H9 (cell line): ENCODE measurements at regions not wholly inside any gene's neighbourhood (a gene's known extent, or its start where the extent isn't known, plus 50 kb on each side); places are given as distances from the start of the nearest gene placed in this dataset.

Source experiments
- DNase-seq: peaks from one replicate; pipeline ENCODE4 v3.0.0-alpha.2; 2017
- H2AFZ ChIP-seq: one replicate; pipeline ENCODE4 v1.6.1; 2013; ENCODE audit warnings: mild to moderate bottlenecking, low read length, control low read depth, moderate library complexity
- H2AK5ac ChIP-seq: 2 replicates; pipeline ENCODE4 v1.6.1; 2013; ENCODE audit warnings: low read length, control low read depth, mixed read lengths; ENCODE audit not compliant: insufficient read length
- H2BK120ac ChIP-seq: one replicate; pipeline ENCODE4 v1.6.1; 2013; ENCODE audit warnings: low read depth, mild to moderate bottlenecking, low read length, control low read depth, inconsistent platforms; ENCODE audit not compliant: poor library complexity, severe bottlenecking
- H2BK12ac ChIP-seq: 2 replicates; pipeline ENCODE4 v1.6.1; 2013; ENCODE audit warnings: low read length, control low read depth, mixed read lengths, low read depth; ENCODE audit not compliant: insufficient read length
- H2BK15ac ChIP-seq: 2 replicates; pipeline ENCODE4 v1.6.1; 2013; ENCODE audit warnings: low read depth, low read length, control low read depth
- H2BK20ac ChIP-seq: one replicate; pipeline ENCODE4 v1.6.1; 2013; ENCODE audit warnings: low read depth, mild to moderate bottlenecking, low read length, control low read depth, inconsistent platforms; ENCODE audit not compliant: poor library complexity, severe bottlenecking
- H2BK5ac ChIP-seq: 2 replicates; pipeline ENCODE4 v1.6.1; 2013; ENCODE audit warnings: low read length, control low read depth, mixed read lengths; ENCODE audit not compliant: insufficient read length
- H3K14ac ChIP-seq: 2 replicates; pipeline ENCODE4 v1.6.1; 2013; ENCODE audit warnings: low read length, control low read depth; ENCODE audit not compliant: insufficient read depth
- H3K18ac ChIP-seq: 2 replicates; pipeline ENCODE4 v1.6.1; 2013; ENCODE audit warnings: low read depth, mild to moderate bottlenecking, mixed read lengths, low read length, control low read depth; ENCODE audit not compliant: insufficient read length
- H3K23ac ChIP-seq: 2 replicates; pipeline ENCODE4 v1.6.1; 2013; ENCODE audit warnings: low read length, control low read depth, mixed read lengths, low read depth; ENCODE audit not compliant: insufficient read length
- H3K23me2 ChIP-seq: 2 replicates; pipeline ENCODE4 v1.6.1; 2013; ENCODE audit warnings: low read depth, mild to moderate bottlenecking, mixed read lengths, low read length, control low read depth; ENCODE audit not compliant: insufficient read length, poor library complexity, severe bottlenecking
- H3K27ac ChIP-seq: 2 replicates; pipeline ENCODE4 v1.5.1; 2013; ENCODE audit warnings: low read length, control low read depth, mixed read lengths, low read depth; ENCODE audit not compliant: insufficient read length
- H3K27me3 ChIP-seq: 2 replicates; pipeline ENCODE4 v1.6.1; 2013; ENCODE audit warnings: low read length, control low read depth, inconsistent platforms; ENCODE audit not compliant: insufficient read depth
- H3K4ac ChIP-seq: 2 replicates; pipeline ENCODE4 v1.6.1; 2013; ENCODE audit warnings: low read depth, mild to moderate bottlenecking, control low read depth, inconsistent platforms, low read length, moderate library complexity
- H3K4me1 ChIP-seq: 2 replicates; pipeline ENCODE4 v1.6.1; 2013; ENCODE audit warnings: low read length, control low read depth, inconsistent platforms; ENCODE audit not compliant: insufficient read depth
- H3K4me2 ChIP-seq: 2 replicates; pipeline ENCODE4 v1.6.1; 2013; ENCODE audit warnings: low read length, control low read depth, mixed read lengths; ENCODE audit not compliant: insufficient read length, insufficient read depth
- H3K56ac ChIP-seq: 2 replicates; pipeline ENCODE4 v1.6.1; 2013; ENCODE audit warnings: low read depth, mild to moderate bottlenecking, mixed read lengths, low read length, control low read depth; ENCODE audit not compliant: insufficient read length
- H3K79me1 ChIP-seq: 2 replicates; pipeline ENCODE4 v1.6.1; 2013; ENCODE audit warnings: low read depth, mild to moderate bottlenecking, moderate library complexity, low read length, control low read depth, inconsistent platforms; ENCODE audit not compliant: insufficient read depth, poor library complexity, severe bottlenecking
- H3K79me2 ChIP-seq: 2 replicates; pipeline ENCODE4 v1.6.1; 2013; ENCODE audit warnings: low read length, control low read depth, inconsistent platforms; ENCODE audit not compliant: insufficient read depth
- H3K9ac ChIP-seq: 2 replicates; pipeline ENCODE4 v1.6.1; 2013; ENCODE audit warnings: low read length, control low read depth, mixed read lengths; ENCODE audit not compliant: insufficient read length; ENCODE audit errors: extremely low read depth
- H3K9me3 ChIP-seq: one replicate; pipeline ENCODE4 v1.6.1; 2013; ENCODE audit warnings: low read depth, low read length, inconsistent platforms; ENCODE audit not compliant: control insufficient read depth
- H3T11ph ChIP-seq: one replicate; pipeline ENCODE4 v1.6.1; 2013; ENCODE audit warnings: mild to moderate bottlenecking, low read length, control low read depth, inconsistent platforms
- H4K20me1 ChIP-seq: one replicate; pipeline ENCODE4 v1.6.1; 2013; ENCODE audit not compliant: control insufficient read depth, insufficient read length, insufficient read depth
- H4K5ac ChIP-seq: 2 replicates; pipeline ENCODE4 v1.6.1; 2013; ENCODE audit warnings: low read depth, mild to moderate bottlenecking, mixed read lengths, low read length, control low read depth; ENCODE audit not compliant: insufficient read length
- H4K8ac ChIP-seq: replicated peaks from 2 replicates; pipeline ENCODE4 v1.6.1; 2013; ENCODE audit warnings: low read length, control low read depth, mixed read lengths, low read depth; ENCODE audit not compliant: insufficient read length
- H4K91ac ChIP-seq: 2 replicates; pipeline ENCODE4 v1.6.1; 2013; ENCODE audit warnings: low read depth, mild to moderate bottlenecking, moderate library complexity, mixed read lengths, low read length, control low read depth; ENCODE audit not compliant: insufficient read length
- H3K27ac Mint-ChIP-seq, 3 experiments: 2 replicates in 2 of 3; 3 replicates in 1 of 3; pipeline ENCODE4 v1.8.0; 2020 to 2021; ENCODE audit warnings: mixed read lengths in 3 of 3, mild to moderate bottlenecking in 1 of 3, moderate library complexity in 1 of 3
- H3K27me3 Mint-ChIP-seq: 2 replicates; pipeline ENCODE4 v1.8.0; 2021; ENCODE audit warnings: low read depth, mild to moderate bottlenecking, moderate library complexity, mixed read lengths
- H3K36me3 Mint-ChIP-seq, 3 experiments: 2 replicates in 2 of 3; 3 replicates in 1 of 3; pipeline ENCODE4 v1.8.0; 2020 to 2021; ENCODE audit warnings: low read depth in 3 of 3, mixed read lengths in 3 of 3; ENCODE audit not compliant: insufficient read depth in 1 of 3
- H3K4me1 Mint-ChIP-seq, 2 experiments: 2 replicates each; pipeline ENCODE4 v1.8.0; 2020; ENCODE audit warnings: mixed read lengths in 2 of 2
- H3K4me3 Mint-ChIP-seq, 2 experiments: 2 replicates in 1 of 2; 3 replicates in 1 of 2; pipeline ENCODE4 v1.8.0; 2020 to 2021; ENCODE audit warnings: mild to moderate bottlenecking in 2 of 2, mixed read lengths in 2 of 2, moderate library complexity in 1 of 2
- H3K9me3 Mint-ChIP-seq, 2 experiments: 2 replicates in 1 of 2; 3 replicates in 1 of 2; pipeline ENCODE4 v1.8.0; 2020; ENCODE audit warnings: mild to moderate bottlenecking in 2 of 2, mixed read lengths in 2 of 2, moderate library complexity in 1 of 2
- WGBS: extraction: QIAGEN DNeasy Blood & Tissue Kit; methylation state at CpG from one replicate; pipeline ENCODE4 v1.1.7; 2013; ENCODE audit warnings: missing lambda C conversion rate, low lambda C conversion rate, mixed read lengths; ENCODE audit not compliant: insufficient read length; ENCODE audit errors: extremely low coverage; 5-methylcytosine and 5-hydroxymethylcytosine counted together
- TF ChIP-seq, protein P1 (sequence below): fragments of 200-600 bp; sonication (generic); conservative IDR thresholded peaks from 3 replicates; pipeline ENCODE4 v1.8.0; 2021; ENCODE audit warnings: antibody characterized with exemption, mild to moderate bottlenecking

DNA sequence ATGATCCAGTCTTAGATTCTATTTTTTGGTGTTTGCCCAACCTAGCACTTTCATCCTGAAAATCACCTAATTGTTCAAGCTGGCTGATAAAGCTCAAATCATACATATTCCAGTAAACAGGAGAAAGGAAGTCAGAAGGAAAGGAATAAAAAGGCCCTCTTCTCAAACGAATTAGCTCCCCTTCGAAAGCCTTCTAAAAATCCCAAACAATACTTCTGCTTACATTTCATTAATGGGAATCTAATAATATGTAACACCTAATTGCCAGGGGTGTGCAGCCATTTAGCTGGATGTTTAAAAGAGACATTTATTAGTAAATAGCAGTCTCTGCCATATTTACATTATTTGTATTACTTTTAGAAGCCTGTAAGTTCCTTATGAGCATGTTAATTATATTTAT, 302.9 kb upstream of the TCF21 start:
- Mint-ChIP-seq H3K27ac (no peak overlapping the region), H3K36me3 (peaks cover 0 to 6% (median 0%) of the 10 kb centered on the region in 3 experiments; a peak in 1 of 7 replicates)

More for the DNA sequence above, 302.9 kb upstream of the TCF21 start:
- no peak overlapping the region for H2AFZ ChIP-seq
- no peak for DNase-seq
- H3K4me1 Mint-ChIP-seq = no peaks in the 10 kb centered on the region
- no peak overlapping the region for H2BK20ac ChIP-seq
- no peak overlapping the region for H3K4me3 Mint-ChIP-seq
- H3K27ac ChIP-seq = no peak overlapping the region
- H4K20me1 ChIP-seq = no peaks in the 10 kb centered on the region
- H3K27me3 Mint-ChIP-seq = no peaks in the 10 kb centered on the region; the same call in 1 of the 2 replicates
- no peak overlapping the region for H3T11ph ChIP-seq
- no peak overlapping the region for H4K91ac ChIP-seq
- no peak overlapping the region for H3K18ac ChIP-seq
- no peak overlapping the region for H4K5ac ChIP-seq
- H3K4me1 ChIP-seq = no peaks in the 10 kb centered on the region
- H3K23ac ChIP-seq = no peak overlapping the region
- no peak overlapping the region for H3K14ac ChIP-seq
- H2BK12ac ChIP-seq = no peak overlapping the region
- TF ChIP-seq, protein P1, sequence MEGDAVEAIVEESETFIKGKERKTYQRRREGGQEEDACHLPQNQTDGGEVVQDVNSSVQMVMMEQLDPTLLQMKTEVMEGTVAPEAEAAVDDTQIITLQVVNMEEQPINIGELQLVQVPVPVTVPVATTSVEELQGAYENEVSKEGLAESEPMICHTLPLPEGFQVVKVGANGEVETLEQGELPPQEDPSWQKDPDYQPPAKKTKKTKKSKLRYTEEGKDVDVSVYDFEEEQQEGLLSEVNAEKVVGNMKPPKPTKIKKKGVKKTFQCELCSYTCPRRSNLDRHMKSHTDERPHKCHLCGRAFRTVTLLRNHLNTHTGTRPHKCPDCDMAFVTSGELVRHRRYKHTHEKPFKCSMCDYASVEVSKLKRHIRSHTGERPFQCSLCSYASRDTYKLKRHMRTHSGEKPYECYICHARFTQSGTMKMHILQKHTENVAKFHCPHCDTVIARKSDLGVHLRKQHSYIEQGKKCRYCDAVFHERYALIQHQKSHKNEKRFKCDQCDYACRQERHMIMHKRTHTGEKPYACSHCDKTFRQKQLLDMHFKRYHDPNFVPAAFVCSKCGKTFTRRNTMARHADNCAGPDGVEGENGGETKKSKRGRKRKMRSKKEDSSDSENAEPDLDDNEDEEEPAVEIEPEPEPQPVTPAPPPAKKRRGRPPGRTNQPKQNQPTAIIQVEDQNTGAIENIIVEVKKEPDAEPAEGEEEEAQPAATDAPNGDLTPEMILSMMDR = no peak
- no peaks in the 10 kb centered on the region for H3K79me2 ChIP-seq
- H4K8ac ChIP-seq = no peak overlapping the region
- WGBS = no CpG with 5 or more reads among the region's 2 CpGs
- H3K4me2 ChIP-seq = no peak overlapping the region
- H2BK15ac ChIP-seq = no peak overlapping the region
- H3K23me2 ChIP-seq = no peaks in the 10 kb centered on the region
- H2BK5ac ChIP-seq = no peak overlapping the region
- H3K9me3 Mint-ChIP-seq = peaks cover 4 to 5% of the 10 kb centered on the region in 2 experiments; a peak in 4 of 5 replicates
- H3K4ac ChIP-seq = no peak overlapping the region
- H3K27me3 ChIP-seq = no peaks in the 10 kb centered on the region
- H2BK120ac ChIP-seq = no peak overlapping the region
- H3K9me3 ChIP-seq = no peaks in the 10 kb centered on the region
- H3K79me1 ChIP-seq = no peaks in the 10 kb centered on the region
- H3K9ac ChIP-seq = no peak overlapping the region
- no peak overlapping the region for H2AK5ac ChIP-seq
- H3K56ac ChIP-seq = no peak overlapping the region
